ENCODE measurements at regions not wholly inside any gene's neighbourhood (a gene's known extent, or its start where the extent isn't known, plus 50 kb on each side); places are given as distances from the start of the nearest gene placed in this dataset.

DNA sequence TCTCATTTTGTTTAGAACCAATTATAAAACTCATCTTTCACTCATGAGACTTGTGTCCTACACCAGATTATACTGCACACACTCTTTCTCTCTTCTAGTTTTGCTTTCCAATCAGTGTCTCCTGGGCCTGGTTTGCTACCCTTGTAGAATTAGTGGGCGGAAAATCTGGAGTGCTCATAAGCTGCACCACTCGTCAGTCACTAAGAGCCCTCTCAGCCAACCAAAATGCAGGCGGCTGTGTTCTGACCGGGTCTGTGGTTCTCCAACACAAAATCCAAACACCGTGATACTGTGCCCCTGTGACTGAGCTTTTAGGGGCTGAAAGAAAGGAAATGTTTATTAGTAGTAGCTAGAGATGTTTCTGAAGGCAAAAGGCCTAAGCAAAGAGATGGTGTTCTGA lies 83.7 kb upstream of the OBI1 start:
- Histone ChIP-seq H3K4me3 (ENCODE audit: low read depth, low read length) (no peak overlapping the region), H3K27ac (ENCODE audit: extremely low read depth, low read depth, low read length) (no peak overlapping the region), H3K4me1 (ENCODE audit: control insufficient read depth, insufficient read depth, low read length) (no peaks in the 10 kb centered on the region), H3K36me3 (ENCODE audit: control insufficient read depth in 2 of 2, insufficient read depth in 1 of 2, low read length in 2 of 2) (no peaks in the 10 kb centered on the region), H3K9me3 (ENCODE audit: control insufficient read depth, insufficient read depth, low read depth, low read length) (no peaks in the 10 kb centered on the region)
- ChIA-PET CTCF (interaction anchor here (0.6 kb wide), 2 partner anchors 15 to 26 kb away, joined by 3 read pairs; no protein-coding TSS in a partner anchor), POLR2A (no interaction called here)
- TF ChIP-seq ZNF416 (tag by site-specific recombination; IDR thresholded peaks at IDR 0.05) (no peak), ZNF768 (tag by site-specific recombination; IDR thresholded peaks at IDR 0.05) (no peak), GFI1B (tag by site-specific recombination; IDR thresholded peaks at IDR 0.05) (no peak), KLF16 (tag by site-specific recombination; IDR thresholded peaks at IDR 0.05) (no peak), ZFP3 (tag by site-specific recombination; IDR thresholded peaks at IDR 0.05; ENCODE audit: low read depth) (no peak)
- TF ChIP-seq, protein P1, sequence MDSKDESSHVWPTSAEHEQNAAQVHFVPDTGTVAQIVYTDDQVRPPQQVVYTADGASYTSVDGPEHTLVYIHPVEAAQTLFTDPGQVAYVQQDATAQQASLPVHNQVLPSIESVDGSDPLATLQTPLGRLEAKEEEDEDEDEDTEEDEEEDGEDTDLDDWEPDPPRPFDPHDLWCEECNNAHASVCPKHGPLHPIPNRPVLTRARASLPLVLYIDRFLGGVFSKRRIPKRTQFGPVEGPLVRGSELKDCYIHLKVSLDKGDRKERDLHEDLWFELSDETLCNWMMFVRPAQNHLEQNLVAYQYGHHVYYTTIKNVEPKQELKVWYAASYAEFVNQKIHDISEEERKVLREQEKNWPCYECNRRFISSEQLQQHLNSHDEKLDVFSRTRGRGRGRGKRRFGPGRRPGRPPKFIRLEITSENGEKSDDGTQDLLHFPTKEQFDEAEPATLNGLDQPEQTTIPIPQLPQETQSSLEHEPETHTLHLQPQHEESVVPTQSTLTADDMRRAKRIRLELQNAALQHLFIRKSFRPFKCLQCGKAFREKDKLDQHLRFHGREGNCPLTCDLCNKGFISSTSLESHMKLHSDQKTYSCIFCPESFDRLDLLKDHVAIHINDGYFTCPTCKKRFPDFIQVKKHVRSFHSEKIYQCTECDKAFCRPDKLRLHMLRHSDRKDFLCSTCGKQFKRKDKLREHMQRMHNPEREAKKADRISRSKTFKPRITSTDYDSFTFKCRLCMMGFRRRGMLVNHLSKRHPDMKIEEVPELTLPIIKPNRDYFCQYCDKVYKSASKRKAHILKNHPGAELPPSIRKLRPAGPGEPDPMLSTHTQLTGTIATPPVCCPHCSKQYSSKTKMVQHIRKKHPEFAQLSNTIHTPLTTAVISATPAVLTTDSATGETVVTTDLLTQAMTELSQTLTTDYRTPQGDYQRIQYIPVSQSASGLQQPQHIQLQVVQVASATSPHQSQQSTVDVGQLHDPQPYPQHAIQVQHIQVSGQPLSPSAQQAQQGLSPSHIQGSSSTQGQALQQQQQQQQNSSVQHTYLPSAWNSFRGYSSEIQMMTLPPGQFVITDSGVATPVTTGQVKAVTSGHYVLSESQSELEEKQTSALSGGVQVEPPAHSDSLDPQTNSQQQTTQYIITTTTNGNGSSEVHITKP (tag by site-specific recombination; IDR thresholded peaks at IDR 0.05) = no peak

DNA sequence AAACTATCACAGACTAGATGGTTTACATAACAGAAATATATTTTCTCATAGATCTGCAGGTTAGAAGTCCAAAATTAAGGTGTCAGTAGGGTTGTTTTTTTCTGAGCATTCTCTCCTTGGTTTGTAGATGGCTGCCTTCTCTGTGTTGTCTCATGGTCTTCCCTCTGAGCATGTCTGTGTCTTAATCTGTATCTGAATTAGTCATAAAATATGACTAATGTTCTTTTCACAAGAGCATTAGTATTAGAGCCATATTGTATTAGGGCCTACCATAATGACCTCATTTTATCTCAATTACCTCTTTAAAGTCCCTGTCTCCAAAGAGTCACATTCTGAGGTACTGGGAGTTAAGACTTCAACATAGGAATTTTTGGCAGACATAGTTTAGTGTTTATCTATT lies 77.2 kb upstream of the OBI1 start:
- ChIA-PET CTCF (no interaction called here), POLR2A (no interaction called here)
- H3K27ac ChIP-seq (ENCODE audit: extremely low read depth, low read depth, low read length) = no peak overlapping the region
- no peaks in the 10 kb centered on the region for H3K4me1 ChIP-seq (ENCODE audit: control insufficient read depth, insufficient read depth, low read length)
- TF ChIP-seq ZSCAN16 (tag by site-specific recombination; IDR thresholded peaks at IDR 0.05) (no peak), IKZF3 (tag by site-specific recombination; IDR thresholded peaks at IDR 0.05) (no peak), ZSCAN23 (tag by site-specific recombination; IDR thresholded peaks at IDR 0.05) (no peak)
- H3K4me3 ChIP-seq (ENCODE audit: low read depth, low read length) = no peak overlapping the region
- no peaks in the 10 kb centered on the region for H3K9me3 ChIP-seq (ENCODE audit: control insufficient read depth, insufficient read depth, low read depth, low read length)
- no peaks in the 10 kb centered on the region for H3K36me3 ChIP-seq (ENCODE audit: control insufficient read depth in 2 of 2, insufficient read depth in 1 of 2, low read length in 2 of 2)

DNA sequence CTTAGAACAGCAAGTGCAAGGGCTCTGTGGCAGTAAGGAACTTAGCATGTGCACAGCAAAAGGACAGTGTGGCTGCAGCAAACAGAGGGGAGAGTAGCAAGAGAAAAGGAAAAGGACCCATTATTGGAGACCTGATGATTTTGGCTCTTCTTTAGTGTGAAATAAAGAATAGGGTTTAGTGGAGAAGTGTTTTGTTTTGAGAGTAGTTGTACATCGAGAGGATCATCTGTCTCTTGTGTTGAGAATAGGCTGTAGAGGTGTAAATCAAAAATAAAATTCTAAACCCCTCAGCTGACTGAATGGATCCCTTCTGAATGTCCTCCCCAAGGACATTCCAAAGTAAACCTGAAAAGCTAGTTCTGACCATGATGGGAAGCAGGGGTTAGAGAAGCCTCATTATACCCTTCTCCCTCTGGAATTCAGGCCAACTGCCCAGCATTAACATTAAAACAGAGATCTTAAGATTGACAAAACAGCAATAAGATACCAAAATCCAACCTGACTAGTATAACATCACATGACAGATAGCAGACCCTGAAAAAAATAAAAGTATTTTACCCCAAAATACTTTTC lies 73.6 kb upstream of the OBI1 start:
- CTCF ChIA-PET = no interaction called here
- POLR2A ChIA-PET = no interaction called here
- no peak for TF ChIP-seq SP2 (tag by site-specific recombination; IDR thresholded peaks at IDR 0.05)
- TF ChIP-seq IKZF3 (tag by site-specific recombination; IDR thresholded peaks at IDR 0.05) = no peak
- TF ChIP-seq, protein P2, sequence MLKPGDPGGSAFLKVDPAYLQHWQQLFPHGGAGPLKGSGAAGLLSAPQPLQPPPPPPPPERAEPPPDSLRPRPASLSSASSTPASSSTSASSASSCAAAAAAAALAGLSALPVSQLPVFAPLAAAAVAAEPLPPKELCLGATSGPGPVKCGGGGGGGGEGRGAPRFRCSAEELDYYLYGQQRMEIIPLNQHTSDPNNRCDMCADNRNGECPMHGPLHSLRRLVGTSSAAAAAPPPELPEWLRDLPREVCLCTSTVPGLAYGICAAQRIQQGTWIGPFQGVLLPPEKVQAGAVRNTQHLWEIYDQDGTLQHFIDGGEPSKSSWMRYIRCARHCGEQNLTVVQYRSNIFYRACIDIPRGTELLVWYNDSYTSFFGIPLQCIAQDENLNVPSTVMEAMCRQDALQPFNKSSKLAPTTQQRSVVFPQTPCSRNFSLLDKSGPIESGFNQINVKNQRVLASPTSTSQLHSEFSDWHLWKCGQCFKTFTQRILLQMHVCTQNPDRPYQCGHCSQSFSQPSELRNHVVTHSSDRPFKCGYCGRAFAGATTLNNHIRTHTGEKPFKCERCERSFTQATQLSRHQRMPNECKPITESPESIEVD (tag by site-specific recombination; IDR thresholded peaks at IDR 0.05) = no peak
- TF ChIP-seq, protein P3, sequence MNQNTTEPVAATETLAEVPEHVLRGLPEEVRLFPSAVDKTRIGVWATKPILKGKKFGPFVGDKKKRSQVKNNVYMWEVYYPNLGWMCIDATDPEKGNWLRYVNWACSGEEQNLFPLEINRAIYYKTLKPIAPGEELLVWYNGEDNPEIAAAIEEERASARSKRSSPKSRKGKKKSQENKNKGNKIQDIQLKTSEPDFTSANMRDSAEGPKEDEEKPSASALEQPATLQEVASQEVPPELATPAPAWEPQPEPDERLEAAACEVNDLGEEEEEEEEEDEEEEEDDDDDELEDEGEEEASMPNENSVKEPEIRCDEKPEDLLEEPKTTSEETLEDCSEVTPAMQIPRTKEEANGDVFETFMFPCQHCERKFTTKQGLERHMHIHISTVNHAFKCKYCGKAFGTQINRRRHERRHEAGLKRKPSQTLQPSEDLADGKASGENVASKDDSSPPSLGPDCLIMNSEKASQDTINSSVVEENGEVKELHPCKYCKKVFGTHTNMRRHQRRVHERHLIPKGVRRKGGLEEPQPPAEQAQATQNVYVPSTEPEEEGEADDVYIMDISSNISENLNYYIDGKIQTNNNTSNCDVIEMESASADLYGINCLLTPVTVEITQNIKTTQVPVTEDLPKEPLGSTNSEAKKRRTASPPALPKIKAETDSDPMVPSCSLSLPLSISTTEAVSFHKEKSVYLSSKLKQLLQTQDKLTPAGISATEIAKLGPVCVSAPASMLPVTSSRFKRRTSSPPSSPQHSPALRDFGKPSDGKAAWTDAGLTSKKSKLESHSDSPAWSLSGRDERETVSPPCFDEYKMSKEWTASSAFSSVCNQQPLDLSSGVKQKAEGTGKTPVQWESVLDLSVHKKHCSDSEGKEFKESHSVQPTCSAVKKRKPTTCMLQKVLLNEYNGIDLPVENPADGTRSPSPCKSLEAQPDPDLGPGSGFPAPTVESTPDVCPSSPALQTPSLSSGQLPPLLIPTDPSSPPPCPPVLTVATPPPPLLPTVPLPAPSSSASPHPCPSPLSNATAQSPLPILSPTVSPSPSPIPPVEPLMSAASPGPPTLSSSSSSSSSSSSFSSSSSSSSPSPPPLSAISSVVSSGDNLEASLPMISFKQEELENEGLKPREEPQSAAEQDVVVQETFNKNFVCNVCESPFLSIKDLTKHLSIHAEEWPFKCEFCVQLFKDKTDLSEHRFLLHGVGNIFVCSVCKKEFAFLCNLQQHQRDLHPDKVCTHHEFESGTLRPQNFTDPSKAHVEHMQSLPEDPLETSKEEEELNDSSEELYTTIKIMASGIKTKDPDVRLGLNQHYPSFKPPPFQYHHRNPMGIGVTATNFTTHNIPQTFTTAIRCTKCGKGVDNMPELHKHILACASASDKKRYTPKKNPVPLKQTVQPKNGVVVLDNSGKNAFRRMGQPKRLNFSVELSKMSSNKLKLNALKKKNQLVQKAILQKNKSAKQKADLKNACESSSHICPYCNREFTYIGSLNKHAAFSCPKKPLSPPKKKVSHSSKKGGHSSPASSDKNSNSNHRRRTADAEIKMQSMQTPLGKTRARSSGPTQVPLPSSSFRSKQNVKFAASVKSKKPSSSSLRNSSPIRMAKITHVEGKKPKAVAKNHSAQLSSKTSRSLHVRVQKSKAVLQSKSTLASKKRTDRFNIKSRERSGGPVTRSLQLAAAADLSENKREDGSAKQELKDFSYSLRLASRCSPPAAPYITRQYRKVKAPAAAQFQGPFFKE (tag by site-specific recombination; IDR thresholded peaks at IDR 0.05; ENCODE audit: borderline replicate concordance) = no peak
- TF ChIP-seq ZBTB20 (tag by site-specific recombination; IDR thresholded peaks at IDR 0.05) = no peak
- no peak for TF ChIP-seq ZNF548 (tag by site-specific recombination; IDR thresholded peaks at IDR 0.05)
- no peak for TF ChIP-seq OSR2 (tag by site-specific recombination; IDR thresholded peaks at IDR 0.05)
- TF ChIP-seq, protein P4, sequence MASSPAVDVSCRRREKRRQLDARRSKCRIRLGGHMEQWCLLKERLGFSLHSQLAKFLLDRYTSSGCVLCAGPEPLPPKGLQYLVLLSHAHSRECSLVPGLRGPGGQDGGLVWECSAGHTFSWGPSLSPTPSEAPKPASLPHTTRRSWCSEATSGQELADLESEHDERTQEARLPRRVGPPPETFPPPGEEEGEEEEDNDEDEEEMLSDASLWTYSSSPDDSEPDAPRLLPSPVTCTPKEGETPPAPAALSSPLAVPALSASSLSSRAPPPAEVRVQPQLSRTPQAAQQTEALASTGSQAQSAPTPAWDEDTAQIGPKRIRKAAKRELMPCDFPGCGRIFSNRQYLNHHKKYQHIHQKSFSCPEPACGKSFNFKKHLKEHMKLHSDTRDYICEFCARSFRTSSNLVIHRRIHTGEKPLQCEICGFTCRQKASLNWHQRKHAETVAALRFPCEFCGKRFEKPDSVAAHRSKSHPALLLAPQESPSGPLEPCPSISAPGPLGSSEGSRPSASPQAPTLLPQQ (tag by site-specific recombination; IDR thresholded peaks at IDR 0.05) = no peak
- no peak for TF ChIP-seq ZSCAN16 (tag by site-specific recombination; IDR thresholded peaks at IDR 0.05)
- no peak for TF ChIP-seq SALL2 (tag by site-specific recombination; IDR thresholded peaks at IDR 0.05; ENCODE audit: borderline replicate concordance)
- TF ChIP-seq ZNF394 (tag by site-specific recombination; IDR thresholded peaks at IDR 0.05; ENCODE audit: borderline replicate concordance) = no peak
- H3K9me3 ChIP-seq (ENCODE audit: control insufficient read depth, insufficient read depth, low read depth, low read length) = no peaks in the 10 kb centered on the region
- no peaks in the 10 kb centered on the region for H3K4me1 ChIP-seq (ENCODE audit: control insufficient read depth, insufficient read depth, low read length)
- H3K36me3 ChIP-seq (ENCODE audit: control insufficient read depth in 2 of 2, insufficient read depth in 1 of 2, low read length in 2 of 2) = no peaks in the 10 kb centered on the region
- no peak overlapping the region for H3K4me3 ChIP-seq (ENCODE audit: low read depth, low read length)
- no peak overlapping the region for H3K27ac ChIP-seq (ENCODE audit: extremely low read depth, low read depth, low read length)
